Skin of body (tissue), 1 donor: ENCODE measurements at regions not wholly inside any gene's neighbourhood (a gene's known extent, or its start where the extent isn't known, plus 50 kb on each side); places are given as distances from the start of the nearest gene placed in this dataset.

Experiments
- DNase-seq: peaks from one replicate; lab custom pipeline; 2025; lab: John Stamatoyannopoulos, UW

DNA sequence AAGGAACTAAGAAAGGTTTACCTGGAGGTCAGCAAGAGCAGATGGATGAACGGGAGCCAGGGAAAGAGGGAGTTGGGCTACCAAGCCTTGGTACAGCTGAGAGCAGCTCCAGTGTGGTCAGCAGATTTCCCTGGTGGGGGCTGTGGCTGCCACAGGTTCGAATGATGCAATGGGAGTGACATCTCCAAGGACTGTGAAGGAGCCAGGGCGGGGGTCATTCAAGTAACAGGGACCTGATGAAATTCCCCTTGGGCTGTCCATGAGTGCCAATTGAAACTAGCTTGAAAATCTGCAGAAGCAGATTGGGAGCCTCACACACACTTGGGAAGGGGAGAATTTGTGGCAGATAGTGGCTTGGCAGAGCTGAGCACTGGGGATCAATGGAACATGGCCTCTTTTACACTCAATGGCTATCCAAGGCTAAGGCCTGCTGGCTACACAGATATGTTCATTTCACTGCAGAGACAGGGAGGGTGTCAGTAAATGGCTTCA, 247.0 kb upstream of the ECI2 start:
- DNase-seq: no peak

- no peak for DNase-seq
These were observed 246.0 kb upstream of the ECI2 start for GRCh38 chr6:4381381-4381780.

DNA sequence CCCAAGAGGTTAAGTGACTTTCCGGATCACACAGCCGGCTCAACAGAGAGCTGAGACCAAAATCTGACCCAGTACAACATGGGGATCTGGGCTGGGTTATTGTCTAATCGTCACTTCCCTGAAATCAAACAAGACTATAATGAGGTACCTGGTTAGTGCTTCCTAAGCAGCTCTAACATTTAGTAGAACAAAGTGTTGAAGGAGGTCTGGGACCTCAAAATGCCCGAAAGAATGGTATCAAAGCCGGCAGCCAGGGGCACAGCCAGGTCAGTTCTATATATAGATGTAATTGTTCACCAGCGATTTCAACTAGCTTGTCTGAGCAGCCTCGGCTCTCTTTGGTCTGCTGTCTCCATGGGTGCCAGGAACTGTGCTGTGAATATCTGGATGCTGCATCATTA, 245.5 kb upstream of the ECI2 start:
- DNase-seq: no peak

DNA sequence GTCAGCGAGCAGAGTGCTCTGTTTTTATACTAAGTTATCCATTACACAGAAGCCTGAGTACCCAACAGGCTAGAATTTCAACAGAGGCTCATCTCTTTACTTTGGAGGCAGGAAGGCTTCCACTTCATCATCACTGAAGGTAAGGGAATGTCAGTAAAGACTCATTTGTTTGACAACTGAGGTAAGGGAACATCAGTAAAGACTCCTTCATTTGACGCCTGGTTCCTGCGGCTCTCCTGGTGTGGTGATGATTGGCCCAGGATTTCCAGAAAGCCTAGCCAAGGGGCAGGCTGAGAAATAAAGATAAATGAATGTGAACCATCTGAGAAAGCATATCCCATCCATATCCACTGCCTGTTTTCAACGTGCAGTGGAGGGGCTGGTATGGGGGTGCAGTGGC, 244.6 kb upstream of the ECI2 start:
- no peak for DNase-seq

DNA sequence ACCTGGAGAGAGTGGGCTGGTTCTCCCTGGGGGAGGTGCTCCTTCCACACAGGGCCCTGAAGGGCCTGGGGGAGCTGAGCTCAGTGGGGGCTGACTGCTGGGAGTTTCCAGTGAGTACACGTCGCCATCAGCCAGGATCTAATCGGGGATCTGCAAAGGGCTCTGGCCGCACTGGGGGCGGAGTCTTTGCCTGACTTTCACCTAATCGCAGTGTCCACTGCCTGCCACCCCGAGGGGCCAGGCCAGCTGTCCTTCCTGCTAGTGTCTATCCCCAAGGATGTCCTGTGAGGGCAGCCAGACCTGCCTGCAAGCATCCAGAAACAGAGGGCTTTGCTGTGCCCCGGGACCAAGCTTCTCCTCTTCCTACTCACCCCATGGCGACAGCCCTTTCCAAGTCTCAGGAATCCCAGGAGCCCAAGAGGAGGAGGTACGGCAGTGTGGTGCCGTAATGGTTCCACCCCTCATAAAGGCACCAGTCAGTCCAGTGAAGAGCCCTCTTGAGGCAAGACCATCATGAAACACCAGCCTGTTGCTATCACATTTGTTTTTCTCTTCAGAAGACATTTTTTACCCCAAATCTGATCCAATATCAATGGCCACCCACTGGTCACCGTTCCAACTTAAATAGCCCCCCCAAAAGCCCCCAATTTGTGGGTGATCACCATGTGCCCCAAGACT, 243.1 kb upstream of the ECI2 start:
- DNase-seq: no peak

- DNase-seq: no peak
These were observed 242.2 kb upstream of the ECI2 start for GRCh38 chr6:4377603-4378002.

DNA sequence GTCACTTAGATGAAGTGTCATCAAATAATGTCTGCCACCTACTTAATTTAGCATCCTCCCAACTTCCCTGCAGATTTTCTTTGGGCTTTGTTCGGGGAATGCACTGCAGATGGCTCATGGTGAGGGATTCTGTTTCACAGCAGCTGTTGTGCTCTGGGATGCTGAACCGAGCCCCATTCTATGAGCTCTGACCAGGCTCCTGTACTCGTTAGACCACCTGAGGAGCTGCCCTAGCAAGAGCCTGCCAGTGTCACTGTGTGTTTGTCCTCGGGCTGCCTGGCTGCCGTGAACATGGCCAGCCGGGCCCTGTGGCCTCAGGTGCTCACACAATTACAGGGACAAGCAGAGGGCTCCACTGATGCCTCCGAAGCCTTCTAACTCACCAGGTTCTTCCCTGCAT, 238.8 kb upstream of the ECI2 start:
- no peak for DNase-seq

DNA sequence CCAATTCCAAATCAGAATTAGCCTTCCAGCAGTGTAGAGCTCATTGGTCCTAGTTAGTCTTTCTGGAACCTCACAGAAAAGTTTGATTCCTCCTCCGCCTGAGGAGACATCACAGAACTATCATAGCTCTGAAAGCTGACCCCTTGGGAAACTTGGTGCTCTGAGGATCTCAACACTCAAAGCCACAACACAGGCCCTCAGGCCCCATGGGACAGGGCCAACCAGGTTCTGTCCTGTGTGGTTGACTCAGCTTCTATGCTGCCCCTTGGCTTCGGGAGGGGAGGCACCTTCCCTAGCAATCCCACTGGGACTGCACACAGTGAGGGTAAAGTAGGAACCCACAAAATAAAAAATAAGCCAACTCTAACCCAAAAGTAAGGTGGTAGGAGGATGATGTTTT, 237.5 kb upstream of the ECI2 start:
- DNase-seq: no peak

DNA sequence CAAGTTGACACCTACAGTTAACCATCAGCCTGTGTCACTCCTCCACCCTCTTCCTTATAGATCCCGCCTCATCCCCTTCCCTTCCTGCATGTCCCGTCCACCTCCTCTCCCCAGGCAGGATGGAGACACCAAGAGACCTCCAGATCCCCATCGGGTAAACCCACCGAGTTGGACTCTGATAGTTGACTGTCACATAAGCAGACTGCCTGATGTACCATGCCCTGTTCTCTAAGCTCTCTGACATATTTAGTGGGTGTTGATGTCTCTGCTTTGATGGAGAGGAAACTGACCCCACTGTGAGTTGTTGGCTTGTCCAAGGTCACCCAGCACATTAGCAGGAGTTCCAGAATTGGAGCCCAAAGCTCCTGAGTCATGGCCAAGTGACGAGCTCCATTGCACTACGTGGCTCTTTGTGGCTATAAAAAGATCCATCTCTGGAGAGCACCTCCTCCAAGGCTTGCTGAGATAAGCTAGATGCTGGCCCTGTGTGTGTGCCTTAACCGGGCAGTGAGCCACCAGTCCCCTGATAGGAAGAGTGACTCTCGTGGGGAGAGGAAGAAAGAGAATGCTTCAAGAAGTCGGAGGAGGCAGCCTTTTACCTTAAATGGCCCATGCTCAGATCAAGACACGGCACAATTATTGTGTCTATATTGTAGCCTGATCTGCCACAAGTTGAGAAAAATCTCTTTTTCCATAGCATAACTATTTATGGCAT, 236.0 kb upstream of the ECI2 start:
- DNase-seq: no peak

DNA sequence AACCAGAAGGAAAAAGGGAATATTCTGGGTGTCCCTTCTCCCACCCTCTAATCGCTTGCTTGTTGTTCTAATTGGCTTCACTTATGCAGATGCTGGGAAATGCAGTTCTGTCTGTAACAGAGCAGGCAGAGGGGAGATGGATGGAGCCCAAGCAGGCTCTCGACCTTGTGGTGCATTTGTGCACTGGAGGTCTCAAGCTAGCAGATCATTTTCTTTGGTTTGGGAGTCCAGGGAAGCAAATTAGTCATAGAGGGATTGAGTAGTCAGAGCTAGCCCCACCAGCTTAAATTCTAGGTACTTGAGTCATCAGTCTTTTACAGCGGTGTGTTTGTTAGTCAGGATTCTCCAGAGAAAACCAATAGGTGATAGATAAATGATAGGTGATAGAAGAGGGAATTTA, 234.7 kb upstream of the ECI2 start:
- no peak for DNase-seq

GRCh38 chr6:4369616-4370015, 234.2 kb upstream of the ECI2 start:
- DNase-seq: no peak

DNA sequence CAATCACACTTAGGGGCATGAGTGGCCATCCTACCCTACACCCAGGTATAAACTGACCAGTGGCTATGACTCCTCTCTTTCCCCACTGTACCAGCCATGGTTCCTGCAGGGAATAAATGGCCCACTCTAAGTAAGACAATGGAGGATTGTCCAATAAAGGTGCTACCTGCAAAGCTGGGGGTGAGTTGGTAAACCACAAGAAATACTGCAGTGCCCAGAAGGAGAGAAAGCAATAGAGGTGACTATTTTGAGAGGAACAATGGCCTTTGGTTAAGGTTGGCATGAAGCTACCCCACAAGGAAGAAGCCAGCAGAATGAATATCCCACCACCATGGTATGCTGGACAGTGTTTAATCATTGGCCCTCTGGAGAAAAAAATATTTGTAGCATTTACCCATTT, 233.3 kb upstream of the ECI2 start:
- DNase-seq: no peak

DNA sequence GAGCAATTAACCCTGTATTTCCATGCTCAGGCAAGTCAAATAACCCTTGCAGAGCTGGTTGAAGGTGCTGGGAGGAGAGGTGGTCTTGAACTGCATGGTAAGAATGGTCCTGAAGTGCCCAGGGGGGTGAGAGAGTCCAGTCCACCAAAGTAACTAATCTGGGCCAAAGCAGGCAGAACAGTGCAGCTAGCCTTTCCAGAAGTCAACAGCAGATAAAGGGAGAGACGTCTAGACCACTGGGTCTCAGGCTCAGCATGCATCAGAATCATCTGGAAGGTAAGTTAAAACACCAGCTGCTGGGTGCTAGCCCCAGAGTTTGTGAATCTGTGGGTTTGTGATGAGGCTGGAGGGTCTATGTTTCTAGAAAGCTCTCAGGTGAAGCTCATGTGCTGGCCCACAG, 232.3 kb upstream of the ECI2 start:
- DNase-seq: no peak

DNA sequence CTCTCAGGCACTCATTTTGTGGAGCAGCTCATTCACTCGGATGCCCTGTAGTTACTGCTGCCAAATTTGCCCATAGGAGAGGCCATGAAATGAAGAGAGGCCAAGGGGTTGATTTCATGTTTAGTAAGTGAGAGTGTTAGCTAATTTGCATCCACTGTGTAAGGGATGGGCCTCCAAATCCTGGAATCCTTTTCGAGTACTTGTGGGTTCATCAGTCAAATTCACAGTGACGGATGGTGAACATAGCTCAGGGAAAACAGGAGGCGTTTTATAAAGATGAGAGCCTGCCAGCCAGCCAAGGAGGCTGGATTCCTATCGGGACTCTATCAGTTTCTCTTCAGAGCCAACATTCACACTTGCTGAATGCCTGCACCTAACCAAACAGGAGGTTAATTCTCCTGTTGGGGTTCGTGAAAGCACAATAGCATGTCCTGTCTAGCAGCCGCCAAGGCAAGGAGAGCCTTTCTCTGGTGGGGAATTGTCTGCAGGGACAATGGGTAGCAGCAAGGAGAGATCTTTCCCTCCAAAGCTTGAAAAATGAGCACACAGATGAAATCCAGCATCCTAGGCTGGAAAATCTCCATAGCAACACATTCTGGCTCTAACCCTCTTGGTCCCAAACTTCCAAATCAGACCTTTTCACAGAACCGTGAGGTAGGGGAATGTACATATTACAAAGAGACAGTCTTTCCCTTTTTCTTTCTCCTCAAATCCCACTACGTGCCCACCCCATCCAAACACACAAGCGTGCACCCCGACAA, 231.4 kb upstream of the ECI2 start:
- DNase-seq: no peak

GRCh38 chr6:4365686-4366085, 230.3 kb upstream of the ECI2 start:
- no peak for DNase-seq

DNA sequence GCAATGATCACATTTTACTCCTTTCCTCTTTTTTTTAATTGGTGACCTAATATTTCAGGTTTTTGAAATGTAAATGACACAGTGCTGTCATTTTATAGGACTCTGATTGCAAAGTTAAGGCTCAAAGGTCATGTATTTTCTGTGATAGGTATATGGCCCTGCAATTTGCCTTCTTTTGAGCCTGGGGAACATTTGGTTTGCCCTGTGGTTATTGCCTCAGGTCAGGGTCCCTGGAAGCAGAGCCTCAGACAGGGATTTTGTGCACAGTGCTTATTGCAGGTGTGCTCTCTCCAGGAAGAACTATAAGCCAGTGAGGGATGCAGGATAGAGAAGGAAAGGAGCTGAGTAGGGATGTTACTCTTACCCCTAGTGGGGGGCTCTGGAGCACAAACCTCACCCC, 229.3 kb upstream of the ECI2 start:
- DNase-seq: no peak

GRCh38 chr6:4364172-4364571, 228.8 kb upstream of the ECI2 start:
- DNase-seq: no peak

DNA sequence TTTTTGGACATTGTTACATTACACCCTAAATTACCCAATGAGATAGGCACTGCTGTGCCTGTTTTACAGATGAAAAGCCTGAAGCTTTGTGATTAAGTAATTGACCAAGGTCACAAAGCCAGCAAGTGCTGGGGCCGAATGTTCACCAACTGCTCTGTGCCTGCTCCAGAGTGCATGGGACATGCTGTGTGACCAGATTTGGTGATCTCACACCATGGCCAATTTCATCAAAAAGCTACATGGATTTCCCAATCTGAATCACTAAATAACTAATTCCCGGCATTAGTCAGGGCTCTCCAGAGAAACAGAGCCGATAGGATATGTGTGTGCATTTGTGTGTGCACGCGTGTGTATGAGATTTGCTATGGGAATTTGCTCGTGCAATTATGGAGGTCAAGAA, 228.3 kb upstream of the ECI2 start:
- DNase-seq: no peak

- DNase-seq: no peak
These were observed 227.0 kb upstream of the ECI2 start for GRCh38 chr6:4362326-4362725.

GRCh38 chr6:4360920-4361319, 225.5 kb upstream of the ECI2 start:
- DNase-seq: no peak

- no peak for DNase-seq
These were observed 223.8 kb upstream of the ECI2 start for GRCh38 chr6:4359108-4359730.
